OCI-LY7 (cell line): ENCODE measurements at regions not wholly inside any gene's neighbourhood (a gene's known extent, or its start where the extent isn't known, plus 50 kb on each side); places are given as distances from the start of the nearest gene placed in this dataset.
"Not testable (repeated sequence)": the region's sequence is repeated elsewhere in the genome, so short reads cannot be mapped to it uniquely, and the experiment has no call there.

ENCODE experiments used
- BruUV-seq: library from RNA; stranded (reverse); fragments of 400-500 nt; replicated peaks from 2 replicates; lab custom pipeline; 2021; lab: Mats Ljungman, UMichigan
- CTCF ChIA-PET: fragments of 300-600 bp; sonication (Branson Sonifier 250); formaldehyde crosslinking; loops from one replicate; lab custom pipeline; 2022; ENCODE audit warnings: antibody characterized with exemption; ENCODE audit not compliant: unreplicated experiment; lab: Charles Lee
- POLR2A ChIA-PET: fragments of 300-600 bp; sonication (Branson Sonifier 250); formaldehyde crosslinking; loops from one replicate; lab custom pipeline; 2022; ENCODE audit warnings: antibody characterized with exemption; lab: Charles Lee
- DNase-seq: peaks from one replicate; pipeline ENCODE4 v3.0.0-alpha.2; 2015; ENCODE audit warnings: low spot score
- H2AFZ ChIP-seq: fragments of 200-600 bp; sonication (generic), shearing (Covaris generic); 2 replicates; pipeline ENCODE4 v1.6.1; 2014; ENCODE audit warnings: mild to moderate bottlenecking, antibody characterized with exemption, low read length, moderate library complexity
- H3K27ac ChIP-seq: fragments of 200-600 bp; sonication (generic); 2 replicates; pipeline ENCODE4 v1.5.1; 2014; ENCODE audit warnings: mixed run types, low read depth, mild to moderate bottlenecking, moderate library complexity, low read length, inconsistent platforms; ENCODE audit not compliant: poor library complexity, severe bottlenecking
- H3K36me3 ChIP-seq: fragments of 200-600 bp; sonication (generic); 2 replicates; pipeline ENCODE4 v1.6.1; 2014; ENCODE audit warnings: mild to moderate bottlenecking, antibody characterized with exemption, low read length, moderate library complexity, mixed read lengths; ENCODE audit not compliant: insufficient read depth
- H3K4me1 ChIP-seq: fragments of 200-600 bp; sonication (generic); 2 replicates; pipeline ENCODE4 v1.5.1; 2014; ENCODE audit warnings: mild to moderate bottlenecking, low read length; ENCODE audit not compliant: insufficient read depth, poor library complexity, severe bottlenecking
- H3K4me2 ChIP-seq: fragments of 200-600 bp; sonication (generic); 2 replicates; pipeline ENCODE4 v1.6.1; 2014; ENCODE audit warnings: mild to moderate bottlenecking, low read length
- H3K4me3 ChIP-seq: fragments of 200-600 bp; sonication (generic); 2 replicates; pipeline ENCODE4 v1.5.1; 2014; ENCODE audit warnings: mild to moderate bottlenecking, low read depth, low read length; ENCODE audit not compliant: poor library complexity, severe bottlenecking
- H3K79me2 ChIP-seq: fragments of 200-600 bp; sonication (generic); 2 replicates; pipeline ENCODE4 v1.6.1; 2016; ENCODE audit warnings: low read depth, mild to moderate bottlenecking, low read length, moderate library complexity, mixed read lengths; ENCODE audit not compliant: insufficient read depth
- H3K9me2 ChIP-seq: fragments of 200-600 bp; sonication (generic); 2 replicates; pipeline ENCODE4 v1.6.1; 2016; ENCODE audit warnings: mild to moderate bottlenecking, low read length, mixed read lengths; ENCODE audit not compliant: insufficient read depth
- H3K9me3 ChIP-seq: fragments of 200-600 bp; sonication (generic); 2 replicates; pipeline ENCODE4 v1.6.1; 2014; ENCODE audit warnings: mild to moderate bottlenecking, mixed run types, low read length, mixed read lengths
- H4K20me1 ChIP-seq: fragments of 200-600 bp; sonication (generic); 2 replicates; pipeline ENCODE4 v1.6.1; 2014; ENCODE audit warnings: mild to moderate bottlenecking, antibody characterized with exemption, low read length, moderate library complexity, mixed read lengths; ENCODE audit not compliant: insufficient read depth
- CTCF ChIP-seq: fragments of 200-600 bp; sonication (generic); conservative IDR thresholded peaks from 2 replicates; pipeline ENCODE4 v1.5.1; 2014; ENCODE audit warnings: mild to moderate bottlenecking, antibody characterized with exemption, low read length, moderate library complexity, mixed read lengths
- EZH2phosphoT487 ChIP-seq: fragments of 200-600 bp; sonication (generic); IDR thresholded peaks from 2 replicates; pipeline ENCODE4 v1.6.1; 2018; ENCODE audit warnings: low read depth, borderline replicate concordance, mild to moderate bottlenecking, mixed run types, antibody characterized with exemption, low read length, moderate library complexity, mixed read lengths
- intact Hi-C: fragments of 100-400 bp; cut with micrococcal nuclease; formaldehyde crosslinking; loops from one replicate; pipeline ENCODE4 v1.10.0; 2022; ENCODE audit not compliant: unreplicated experiment

- H3K36me3 ChIP-seq = no peaks in the 10 kb centered on the region
- H3K79me2 ChIP-seq = no peaks in the 10 kb centered on the region
- H4K20me1 ChIP-seq = no peaks in the 10 kb centered on the region
- intact Hi-C loops = no loop called here
- no peak for DNase-seq
- ChIA-PET POLR2A (interaction anchor here (0.6 kb wide), 1 partner anchor 347 kb away, joined by 3 read pairs; no protein-coding TSS in a partner anchor), CTCF (no interaction called here)
- H3K4me1 ChIP-seq = no peaks in the 10 kb centered on the region
- no TSS peak for BruUV-seq
- no peak overlapping the region for H3K4me2 ChIP-seq
- H3K27ac ChIP-seq = no peak overlapping the region
- no peaks in the 10 kb centered on the region for H3K9me3 ChIP-seq
- no peak overlapping the region for H3K4me3 ChIP-seq
- no peaks in the 10 kb centered on the region for H3K9me2 ChIP-seq
- H2AFZ ChIP-seq = no peak overlapping the region
- TF ChIP-seq CTCF (no peak), EZH2phosphoT487 (no peak)
Observed at GRCh38 chr2:150325656-150326314, 161.7 kb downstream of the RND3 start.

GRCh38 chr2:150323071-150323470 is 164.4 kb downstream of the RND3 start:
- H3K4me3 ChIP-seq, H3K9me2 ChIP-seq, H3K9me3 ChIP-seq, CTCF ChIA-PET, H2AFZ ChIP-seq, H4K20me1 ChIP-seq, DNase-seq, H3K79me2 ChIP-seq, H3K4me2 ChIP-seq, intact Hi-C loops, POLR2A ChIA-PET, BruUV-seq, H3K27ac ChIP-seq, H3K4me1 ChIP-seq, H3K36me3 ChIP-seq: not testable (repeated sequence)

GRCh38 chr2:150320608-150321007 is 166.9 kb downstream of the RND3 start:
- no peaks in the 10 kb centered on the region for H4K20me1 ChIP-seq
- ChIA-PET POLR2A (interaction anchor here (0.6 kb wide), 1 partner anchor 9 kb away, joined by 3 read pairs; no protein-coding TSS in a partner anchor), CTCF (no interaction called here)
- no peak overlapping the region for H2AFZ ChIP-seq
- no peaks in the 10 kb centered on the region for H3K9me2 ChIP-seq
- H3K79me2 ChIP-seq = no peaks in the 10 kb centered on the region
- no peaks in the 10 kb centered on the region for H3K4me1 ChIP-seq
- no peak overlapping the region for H3K27ac ChIP-seq
- TF ChIP-seq EZH2phosphoT487 = no peak
- TF ChIP-seq CTCF = no peak
- no TSS peak for BruUV-seq
- DNase-seq = no peak
- no peaks in the 10 kb centered on the region for H3K36me3 ChIP-seq
- no peaks in the 10 kb centered on the region for H3K9me3 ChIP-seq
- no peak overlapping the region for H3K4me3 ChIP-seq
- no peak overlapping the region for H3K4me2 ChIP-seq
- intact Hi-C loops = no loop called here
